Right lobe of liver (tissue), 6 donors: ENCODE measurements at regions not wholly inside any gene's neighbourhood (a gene's known extent, or its start where the extent isn't known, plus 50 kb on each side); places are given as distances from the start of the nearest gene placed in this dataset.

Experiments
- ATAC-seq, 4 donors: fragments of 200-7000 bp; cut with Tn5 transposase; one replicate each; pipeline ENCODE4 v1.9.1; 2020; ENCODE audit warnings: mild to moderate bottlenecking in 4 of 4, moderate library complexity in 4 of 4
- DNase-seq, 3 donors: peaks; one replicate each; pipeline ENCODE4 v3.0.0-alpha.2; 2020
- H3K27ac ChIP-seq, 3 donors: fragments of 200-600 bp; one replicate each; pipeline ENCODE4 v1.8.0; 2022
- H3K27me3 ChIP-seq, 2 donors: fragments of 200-600 bp; one replicate each; pipeline ENCODE4 v1.8.0; 2022
- H3K36me3 ChIP-seq, 4 donors: fragments of 200-600 bp; sonication (generic) in 1 of 4; one replicate each; pipeline versions ENCODE4 v1.5.1 to v1.8.0; 2017 to 2022; ENCODE audit warnings: control low read depth in 1 of 4
- H3K4me1 ChIP-seq, 4 donors: fragments of 200-600 bp; sonication (generic) in 1 of 4; one replicate each; pipeline versions ENCODE4 v1.5.1 to v1.8.0; 2017 to 2022; ENCODE audit warnings: control low read depth in 1 of 4
- H3K4me3 ChIP-seq, 3 donors: fragments of 200-600 bp; one replicate each; pipeline ENCODE4 v1.8.0; 2022
- H3K9me3 ChIP-seq, 4 donors: fragments of 200-600 bp; sonication (generic) in 1 of 4; one replicate each; pipeline versions ENCODE4 v1.5.1 to v1.8.0; 2017 to 2022; ENCODE audit warnings: control low read depth in 1 of 4
- CTCF ChIP-seq, 4 donors: fragments of 200-600 bp in 3 of 4; fragments of 450-650 bp in 1 of 4; IDR thresholded peaks; one replicate each; pipeline versions ENCODE4 v1.5.1 to v1.8.0; 2016 to 2022; ENCODE audit warnings: antibody characterized with exemption in 4 of 4, mild to moderate bottlenecking in 2 of 4
- POLR2A ChIP-seq: fragments of 450-650 bp; IDR thresholded peaks from one replicate; pipeline ENCODE4 v1.6.1; 2017; ENCODE audit warnings: antibody characterized with exemption, mild to moderate bottlenecking
- WGBS: methylation state at CpG from one replicate; pipeline ENCODE4 v1.1.6; 2018; ENCODE audit warnings: low coverage, low lambda C conversion rate; ENCODE audit not compliant: insufficient coverage; ENCODE audit errors: missing lambda C conversion rate; 5-methylcytosine and 5-hydroxymethylcytosine counted together
- intact Hi-C, 2 donors: fragments of 100-400 bp; cut with DNase I; formaldehyde crosslinking; loops; one replicate each; pipeline versions ENCODE4 v1.11.2 to v1.14.1; 2022
- donor health status: DM: no; HTN: yes; CAD: no.
- donor health status: DM: no; HTN: no; CAD: no.
- donor health status: DM: no; HTN: no; CAD: no.
- donor health status: DM: no; HTN: yes; CAD: no.
- donor health status: DM: no; HTN: yes; CAD: no.

- no peak for TF ChIP-seq POLR2A
- TF ChIP-seq CTCF (IDR thresholded peaks at IDR 0.05), result no peak
- Histone ChIP-seq H3K27me3 (no peaks in the 10 kb centered on the region), H3K36me3 (no peaks in the 10 kb centered on the region), H3K9me3 (no peaks in the 10 kb centered on the region), H3K4me1 (no peaks in the 10 kb centered on the region), H3K27ac (no peak overlapping the region), H3K4me3 (no peak overlapping the region)
- DNase-seq (no peak), ATAC-seq (peak in 1 of 4 donors; percentile 48)
- intact Hi-C loops, result no loop called here
These were observed 136.8 kb upstream of the USP25 start for GRCh38 chr21:15592957-15593356.

GRCh38 chr21:15601390-15601789 lies 128.4 kb upstream of the USP25 start:
- intact Hi-C loops, result no loop called here
- ATAC-seq, result no peak
- H3K4me3 ChIP-seq, result no peak overlapping the region

GRCh38 chr21:15604413-15604812 lies 125.4 kb upstream of the USP25 start:
- no peaks in the 10 kb centered on the region for H3K9me3 ChIP-seq
- no peak overlapping the region for H3K27ac ChIP-seq
- H3K27me3 ChIP-seq, result no peaks in the 10 kb centered on the region
- TF ChIP-seq POLR2A (no peak), CTCF (IDR thresholded peaks at IDR 0.05) (no peak)
- H3K4me3 ChIP-seq, result no peak overlapping the region
- 13% methylated on average over 2 of the region's 2 CpGs for WGBS
- intact Hi-C loops, result no loop called here
- no peaks in the 10 kb centered on the region for H3K36me3 ChIP-seq
- ATAC-seq (no peak), DNase-seq (no peak)
- no peaks in the 10 kb centered on the region for H3K4me1 ChIP-seq

More at GRCh38 chr21:15601390-15601789, 128.4 kb upstream of the USP25 start:
- H3K27me3 ChIP-seq, result no peaks in the 10 kb centered on the region
- H3K9me3 ChIP-seq, result no peaks in the 10 kb centered on the region
- no peaks in the 10 kb centered on the region for H3K4me1 ChIP-seq
- H3K36me3 ChIP-seq, result no peaks in the 10 kb centered on the region
- no peak for DNase-seq
- no peak for TF ChIP-seq CTCF (IDR thresholded peaks at IDR 0.05)
- TF ChIP-seq POLR2A, result no peak
- no peak overlapping the region for H3K27ac ChIP-seq

- intact Hi-C loops, result no loop called here
- Histone ChIP-seq H3K27me3 (no peaks in the 10 kb centered on the region), H3K4me1 (no peaks in the 10 kb centered on the region), H3K9me3 (no peaks in the 10 kb centered on the region), H3K27ac (no peak overlapping the region), H3K36me3 (no peaks in the 10 kb centered on the region), H3K4me3 (no peak overlapping the region)
- no peak for ATAC-seq
- DNase-seq, result no peak
- TF ChIP-seq CTCF (IDR thresholded peaks at IDR 0.05), result no peak
- TF ChIP-seq POLR2A, result no peak
- WGBS, result 78% methylated on average over 1 of the region's 1 CpG
These were observed 115.0 kb upstream of the USP25 start for GRCh38 chr21:15614766-15615165.

GRCh38 chr21:15616864-15617574 lies 112.8 kb upstream of the USP25 start:
- Histone ChIP-seq H3K4me3 (no peak overlapping the region), H3K4me1 (no peaks in the 10 kb centered on the region), H3K9me3 (no peaks in the 10 kb centered on the region), H3K36me3 (no peaks in the 10 kb centered on the region), H3K27ac (no peak overlapping the region), H3K27me3 (no peaks in the 10 kb centered on the region)
- TF ChIP-seq CTCF (IDR thresholded peaks at IDR 0.05) (no peak), POLR2A (no peak)
- 93% methylated on average over 2 of the region's 2 CpGs for whole genome bisulfite sequencing
- ATAC-seq (no peak), DNase-seq (no peak)
- intact Hi-C loops, result no loop called here
